Breast epithelium (tissue), 4 donors: ENCODE measurements at regions not wholly inside any gene's neighbourhood (a gene's known extent, or its start where the extent isn't known, plus 50 kb on each side); places are given as distances from the start of the nearest gene placed in this dataset.
"Not testable (repeated sequence)": the region's sequence is repeated elsewhere in the genome, so short reads cannot be mapped to it uniquely, and the experiment has no call there.

Source experiments
- DNase-seq, 2 donors: peaks; one replicate each; pipeline ENCODE4 v3.0.0-alpha.2; 2019; ENCODE audit warnings: low spot score in 2 of 2
- H3K27ac ChIP-seq, 2 donors: fragments of 200-600 bp; sonication (generic) in 1 of 2; one replicate each; pipeline ENCODE4 v1.5.1; 2016 to 2019; ENCODE audit warnings: mild to moderate bottlenecking in 1 of 2
- H3K27me3 ChIP-seq, 2 donors: fragments of 200-600 bp; sonication (generic) in 1 of 2; one replicate each; pipeline versions ENCODE4 v1.5.1 to v1.6.0; 2017 to 2019; ENCODE audit warnings: control low read depth in 1 of 2, mild to moderate bottlenecking in 1 of 2
- H3K36me3 ChIP-seq: fragments of 200-600 bp; one replicate; pipeline ENCODE4 v1.5.1; 2019
- H3K4me1 ChIP-seq, 2 donors: fragments of 200-600 bp; sonication (generic); one replicate each; pipeline ENCODE4 v1.5.1; 2016 to 2019; ENCODE audit warnings: control low read depth in 1 of 2
- H3K4me3 ChIP-seq, 3 donors: fragments of 200-600 bp; sonication (generic); 1 replicate in 2 of 3; 2 replicates in 1 of 3; pipeline ENCODE4 v1.5.1; 2016 to 2019; ENCODE audit warnings: mild to moderate bottlenecking in 3 of 3, moderate library complexity in 2 of 3
- H3K9me3 ChIP-seq, 2 donors: fragments of 200-600 bp; sonication (generic) in 1 of 2; one replicate each; pipeline ENCODE4 v1.5.1; 2016 to 2019; ENCODE audit warnings: control low read depth in 1 of 2
- CTCF ChIP-seq, 3 donors: fragments of 450-650 bp; IDR thresholded peaks; one replicate each; pipeline ENCODE4 v1.5.1; 2016 to 2017; ENCODE audit warnings: antibody characterized with exemption in 3 of 3, mild to moderate bottlenecking in 3 of 3, moderate library complexity in 3 of 3
- POLR2A ChIP-seq: fragments of 450-650 bp; IDR thresholded peaks from one replicate; pipeline ENCODE4 v1.6.1; 2016; ENCODE audit warnings: antibody characterized with exemption, mild to moderate bottlenecking, moderate library complexity
- POLR2AphosphoS5 ChIP-seq, 3 donors: sonication (generic); formaldehyde crosslinking; IDR thresholded peaks; one replicate each; pipeline ENCODE4 v1.6.1; 2017; ENCODE audit warnings: antibody characterized with exemption in 3 of 3
- intact Hi-C: fragments of 100-400 bp; cut with DNase I; formaldehyde crosslinking; loops from one replicate; pipeline ENCODE4 v1.15.1; 2023; ENCODE audit warnings: low total_unique reads

GRCh38 chr7:68250143-68250542, 1253.5 kb downstream of the TYW1 start:
- H3K9me3 ChIP-seq: no peaks in the 10 kb centered on the region
- H3K27ac ChIP-seq: no peak overlapping the region
- H3K27me3 ChIP-seq: no peaks in the 10 kb centered on the region
- H3K36me3 ChIP-seq: no peaks in the 10 kb centered on the region
- intact Hi-C loops: loop anchor here (5.0 kb wide), 1 partner anchor 1792 kb away; no protein-coding TSS in a partner anchor
- TF ChIP-seq POLR2A (no peak), POLR2AphosphoS5 (IDR thresholded peaks at IDR 0.05) (no peak), CTCF (IDR thresholded peaks at IDR 0.05) (no peak)
- no peak for DNase-seq
- no peak overlapping the region for H3K4me3 ChIP-seq
- H3K4me1 ChIP-seq: no peaks in the 10 kb centered on the region

- not testable (repeated sequence) for H3K9me3 ChIP-seq, H3K36me3 ChIP-seq, H3K4me3 ChIP-seq, DNase-seq, H3K27me3 ChIP-seq, H3K4me1 ChIP-seq, H3K27ac ChIP-seq
- intact Hi-C loops: loop anchor here (5.0 kb wide), 1 partner anchor 1787 kb away; no protein-coding TSS in a partner anchor
Measured at GRCh38 chr7:68254815-68255214, 1258.2 kb downstream of the TYW1 start.

- Histone ChIP-seq H3K9me3 (no peaks in the 10 kb centered on the region), H3K36me3 (no peaks in the 10 kb centered on the region), H3K4me3 (no peak overlapping the region), H3K27me3 (no peaks in the 10 kb centered on the region), H3K27ac (no peak overlapping the region), H3K4me1 (no peaks in the 10 kb centered on the region)
- intact Hi-C loops: no loop called here
- DNase-seq: no peak
- TF ChIP-seq POLR2A (no peak), CTCF (IDR thresholded peaks at IDR 0.05) (no peak), POLR2AphosphoS5 (IDR thresholded peaks at IDR 0.05) (no peak)
Measured at GRCh38 chr7:68256295-68256694, 1259.7 kb downstream of the TYW1 start.

- no peak overlapping the region for H3K4me3 ChIP-seq
- no peaks in the 10 kb centered on the region for H3K9me3 ChIP-seq
- TF ChIP-seq CTCF (IDR thresholded peaks at IDR 0.05): no peak
- TF ChIP-seq POLR2AphosphoS5 (IDR thresholded peaks at IDR 0.05): no peak
- no peak for TF ChIP-seq POLR2A
- no peak for DNase-seq
- intact Hi-C loops: no loop called here
- H3K36me3 ChIP-seq: no peaks in the 10 kb centered on the region
- no peaks in the 10 kb centered on the region for H3K4me1 ChIP-seq
- no peak overlapping the region for H3K27ac ChIP-seq
- no peaks in the 10 kb centered on the region for H3K27me3 ChIP-seq
Measured at GRCh38 chr7:68258609-68259008, 1262.0 kb downstream of the TYW1 start.

GRCh38 chr7:68265258-68265657, 1268.6 kb downstream of the TYW1 start:
- intact Hi-C loops: no loop called here
- TF ChIP-seq POLR2AphosphoS5 (IDR thresholded peaks at IDR 0.05) (no peak), CTCF (IDR thresholded peaks at IDR 0.05) (no peak), POLR2A (no peak)
- DNase-seq: no peak
- no peaks in the 10 kb centered on the region for H3K36me3 ChIP-seq
- H3K27ac ChIP-seq: no peak overlapping the region
- H3K9me3 ChIP-seq: peaks cover 18 to 27% of the 10 kb centered on the region in 2 donors
- no peaks in the 10 kb centered on the region for H3K27me3 ChIP-seq
- H3K4me1 ChIP-seq: no peaks in the 10 kb centered on the region
- H3K4me3 ChIP-seq: no peak overlapping the region

- TF ChIP-seq POLR2A: no peak
- no peak for TF ChIP-seq CTCF (IDR thresholded peaks at IDR 0.05)
- TF ChIP-seq POLR2AphosphoS5 (IDR thresholded peaks at IDR 0.05): no peak
- no peak for DNase-seq
- Histone ChIP-seq H3K9me3 (peaks cover 18 to 27% of the 10 kb centered on the region in 2 donors), H3K27ac (no peak overlapping the region), H3K4me3 (no peak overlapping the region), H3K27me3 (no peaks in the 10 kb centered on the region), H3K36me3 (no peaks in the 10 kb centered on the region), H3K4me1 (no peaks in the 10 kb centered on the region)
- intact Hi-C loops: no loop called here
Measured at GRCh38 chr7:68266004-68266579, 1269.5 kb downstream of the TYW1 start.
